HG03520 (cell line): ENCODE measurements at regions not wholly inside any gene's neighbourhood (a gene's known extent, or its start where the extent isn't known, plus 50 kb on each side); places are given as distances from the start of the nearest gene placed in this dataset.

Experiments used
- ATAC-seq: cut with Tn5 transposase; IDR thresholded peaks from one replicate; pipeline ENCODE4 v1.9.1; 2021; ENCODE audit warnings: mild to moderate bottlenecking, moderate library complexity; ENCODE audit not compliant: unreplicated experiment

- ATAC-seq, result no peak
Observed at GRCh38 chr15:35320158-35320780, 225.7 kb downstream of the DPH6 start.

GRCh38 chr15:35319354-35319753, 226.6 kb downstream of the DPH6 start:
- ATAC-seq, result no peak

DNA sequence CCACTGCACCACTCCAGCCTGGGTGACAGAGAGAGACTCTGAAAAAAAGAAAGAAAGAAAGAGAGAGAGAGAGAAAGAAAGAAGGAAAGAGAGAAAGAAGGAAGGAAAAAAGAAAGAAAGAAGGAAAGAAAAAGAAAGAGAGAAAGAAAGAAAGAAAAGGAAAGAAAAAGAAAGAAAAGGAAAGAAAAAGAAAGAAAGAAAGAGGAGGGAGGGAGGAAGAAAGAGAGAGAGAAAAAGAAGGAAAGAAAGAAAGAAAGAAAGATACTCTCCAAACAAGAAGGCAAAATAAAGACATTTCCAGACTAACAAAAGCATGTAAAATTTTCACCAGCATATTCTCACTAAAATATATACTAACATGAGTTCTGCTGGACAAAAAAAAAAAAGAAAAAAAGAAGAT, 228.7 kb downstream of the DPH6 start:
- ATAC-seq, result no peak

- ATAC-seq, result no peak
Observed at GRCh38 chr15:35312344-35312743, 227.2 kb upstream of the NANOGP8 start.

DNA sequence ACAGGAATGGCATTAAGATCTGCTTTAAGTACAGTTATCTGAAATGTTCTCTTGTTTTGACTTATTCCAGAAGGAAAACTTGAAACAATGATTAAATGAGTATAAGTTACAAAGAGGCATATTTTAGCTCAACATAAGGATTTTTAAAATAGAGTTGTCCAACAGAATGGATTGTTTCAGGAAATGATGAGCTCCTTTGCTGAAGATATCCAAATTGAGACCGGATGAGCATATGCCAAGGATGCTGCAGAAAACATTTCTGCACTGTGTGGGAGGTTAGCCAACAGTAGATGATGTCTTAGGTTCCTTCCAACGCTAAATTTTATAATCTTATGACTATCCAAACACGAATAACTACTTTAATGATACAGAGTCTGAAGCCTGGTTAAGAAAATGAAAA, 226.5 kb upstream of the NANOGP8 start:
- no peak for ATAC-seq

- no peak for ATAC-seq
Observed at GRCh38 chr15:35309886-35310285, 224.8 kb upstream of the NANOGP8 start.

DNA sequence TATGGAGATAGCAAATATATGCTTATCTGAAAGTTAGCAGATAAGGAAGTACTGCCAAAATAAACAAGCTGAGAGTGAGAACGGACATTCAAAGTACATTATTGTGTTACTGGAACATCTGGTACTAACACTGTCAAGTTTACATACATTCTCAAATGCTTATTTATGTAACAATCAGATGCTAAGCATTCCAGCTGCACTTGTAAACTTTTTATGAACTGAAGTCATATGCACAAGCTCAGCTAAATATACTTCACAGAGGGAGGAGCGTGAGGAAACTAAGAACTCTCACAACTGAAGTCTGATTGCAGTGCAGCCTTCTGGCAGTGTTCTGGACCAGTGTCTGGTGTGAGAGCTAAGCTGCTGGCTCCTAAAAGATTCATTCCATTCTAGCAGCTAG, 223.7 kb upstream of the NANOGP8 start:
- ATAC-seq, result no peak

DNA sequence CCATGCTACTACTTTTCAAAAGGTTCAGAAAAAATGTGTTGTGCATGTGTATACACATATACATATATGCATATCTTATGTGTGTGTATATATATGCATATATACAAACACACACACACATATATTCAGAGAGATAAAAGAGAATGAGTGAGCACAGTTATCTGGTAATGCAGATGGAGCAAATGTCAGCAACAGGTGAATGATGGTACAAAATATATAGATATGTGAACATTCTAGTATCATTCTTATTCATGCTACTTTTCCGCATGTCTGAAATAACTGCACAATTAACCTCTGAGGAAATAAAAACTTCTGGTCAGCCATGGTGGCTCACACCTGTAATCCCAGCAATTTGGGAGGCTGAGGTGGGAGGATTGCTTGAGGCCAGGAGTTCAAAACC, 222.6 kb upstream of the NANOGP8 start:
- ATAC-seq, result no peak

- ATAC-seq, result no peak
Observed at GRCh38 chr15:35307026-35307425, 221.9 kb upstream of the NANOGP8 start.

DNA sequence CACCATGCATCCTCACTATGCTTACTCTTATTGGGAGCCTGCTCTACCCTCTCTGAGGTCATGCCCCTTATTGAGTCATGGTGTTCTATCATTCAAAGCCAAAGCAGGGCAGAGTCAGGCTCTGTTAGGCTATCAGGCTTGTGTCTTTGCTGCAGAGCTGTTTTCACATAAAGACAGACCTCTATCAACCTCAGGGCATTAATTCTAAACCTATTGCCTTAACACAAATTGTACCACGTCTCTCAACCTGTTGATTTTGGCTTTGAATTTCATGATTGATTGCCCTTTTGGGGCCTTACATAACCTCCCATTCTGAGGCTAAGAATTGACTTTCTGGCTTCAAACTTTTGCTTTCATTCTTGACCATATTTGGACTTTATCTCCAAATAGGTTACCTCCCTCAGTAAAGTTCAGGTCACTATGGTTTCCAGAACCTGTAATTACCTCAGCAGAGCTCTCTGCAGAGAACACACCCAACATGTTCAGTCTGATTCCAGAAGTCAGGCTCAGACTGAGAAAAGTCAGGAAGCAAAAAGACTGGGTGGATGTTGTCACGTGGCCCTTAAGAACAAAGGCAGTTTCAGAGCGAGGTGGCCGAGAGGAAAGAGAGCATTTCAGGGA, 221.4 kb upstream of the NANOGP8 start:
- ATAC-seq, result no peak

- ATAC-seq, result no peak
Observed at GRCh38 chr15:35305946-35306345, 220.9 kb upstream of the NANOGP8 start.

DNA sequence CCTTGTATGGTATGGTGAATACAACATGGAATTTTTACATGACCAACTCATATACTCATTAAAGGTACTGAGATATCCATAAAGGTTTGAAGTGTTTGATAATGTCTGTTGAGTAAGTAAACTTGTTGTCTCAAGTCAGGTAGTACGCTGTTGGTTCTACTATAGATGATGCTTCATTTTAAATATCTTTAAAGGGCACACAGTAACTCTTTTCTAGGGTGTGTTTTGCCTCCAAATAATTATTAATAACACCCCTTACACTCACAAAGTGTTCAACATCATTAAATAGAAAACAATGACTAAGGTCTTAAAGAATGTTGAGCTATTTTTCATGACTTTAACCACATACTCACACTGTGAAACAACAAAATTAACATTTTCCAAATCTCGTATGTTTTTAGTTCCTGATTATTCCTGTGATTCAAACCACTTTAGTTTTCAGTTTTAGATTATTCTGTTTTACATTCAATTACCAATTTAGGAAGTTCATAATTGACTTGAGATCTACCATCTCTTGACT, 220.0 kb upstream of the NANOGP8 start:
- ATAC-seq, result no peak

GRCh38 chr15:35304389-35304788, 219.3 kb upstream of the NANOGP8 start:
- no peak for ATAC-seq

DNA sequence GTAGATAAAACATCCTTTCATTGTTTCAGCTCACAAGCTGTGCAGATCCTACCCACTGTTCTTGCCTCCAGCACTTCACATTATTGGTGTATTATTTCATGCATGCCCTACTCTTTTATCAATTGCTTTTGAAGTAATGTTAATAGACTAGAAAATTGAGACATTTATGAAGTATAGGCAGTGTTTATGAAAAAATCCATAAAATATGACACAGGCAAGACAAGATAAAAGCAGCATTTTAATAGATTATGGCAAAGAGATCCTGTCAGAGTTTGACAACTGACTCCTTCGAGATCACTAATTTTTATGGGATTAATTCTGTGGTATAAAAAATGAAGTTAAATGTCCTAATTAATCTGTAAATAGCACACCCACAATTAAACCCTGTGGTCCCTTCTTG, 217.2 kb upstream of the NANOGP8 start:
- no peak for ATAC-seq

DNA sequence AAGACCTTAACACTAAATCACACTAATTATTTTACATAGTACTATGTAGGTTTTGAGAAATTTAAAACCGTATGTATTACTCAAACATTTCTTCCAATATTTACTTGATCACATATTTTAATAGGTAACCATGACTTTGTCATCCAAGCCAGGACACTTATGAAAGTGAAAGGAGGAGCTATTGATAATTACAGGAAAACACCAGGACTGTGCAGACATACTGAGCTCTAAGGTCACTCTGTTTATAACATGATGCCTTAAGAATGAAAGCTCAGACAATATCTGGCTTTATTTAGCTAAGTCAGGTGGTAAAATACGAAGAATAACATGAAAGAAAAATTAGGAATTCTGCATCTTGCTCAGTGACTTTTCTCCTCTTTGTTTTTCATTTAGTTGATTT, 216.0 kb upstream of the NANOGP8 start:
- no peak for ATAC-seq

- no peak for ATAC-seq
Observed at GRCh38 chr15:35299059-35299735, 214.1 kb upstream of the NANOGP8 start.

- no peak for ATAC-seq
Observed at GRCh38 chr15:35298509-35298908, 213.4 kb upstream of the NANOGP8 start.

GRCh38 chr15:35293353-35294130, 208.4 kb upstream of the NANOGP8 start:
- no peak for ATAC-seq

DNA sequence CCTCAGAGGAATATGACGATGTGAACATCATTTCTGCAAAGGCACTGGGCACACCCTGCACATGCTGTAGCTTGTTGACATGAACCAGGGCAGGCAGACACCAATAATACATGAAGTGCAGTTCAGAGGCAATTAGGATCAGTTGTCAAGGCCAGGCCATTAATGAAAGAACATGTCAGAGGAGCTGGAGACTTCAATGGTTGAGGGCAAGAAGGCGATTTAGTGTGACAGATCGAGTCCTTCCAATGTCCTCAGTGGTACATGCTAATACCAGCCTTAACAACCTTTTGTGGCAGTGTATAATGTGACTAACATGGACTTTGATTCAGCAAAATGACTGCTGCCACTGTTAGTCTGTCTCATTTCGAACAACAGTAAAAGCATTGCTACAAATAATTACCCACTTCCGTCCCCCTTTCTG, 205.2 kb upstream of the NANOGP8 start:
- no peak for ATAC-seq

- ATAC-seq, result no peak
Observed at GRCh38 chr15:35289024-35289617, 204.0 kb upstream of the NANOGP8 start.

- ATAC-seq, result no peak
Observed at GRCh38 chr15:35288580-35288979, 203.5 kb upstream of the NANOGP8 start.
